ENCODE measurements at regions not wholly inside any gene's neighbourhood (a gene's known extent, or its start where the extent isn't known, plus 50 kb on each side); places are given as distances from the start of the nearest gene placed in this dataset.

- no peak for DNase-seq (ENCODE audit: low spot score)
Observed at GRCh38 chr18:78647018-78647417, 332.6 kb upstream of the SALL3 start.

- DNase-seq (ENCODE audit: low spot score), result no peak
Observed at GRCh38 chr18:78649421-78649820, 330.2 kb upstream of the SALL3 start.

GRCh38 chr18:78650926-78651325 is 328.7 kb upstream of the SALL3 start:
- no peak for DNase-seq (ENCODE audit: low spot score)

- DNase-seq (ENCODE audit: low spot score), result no peak
Observed at GRCh38 chr18:78652001-78652545, 327.5 kb upstream of the SALL3 start.

- no peak for DNase-seq (ENCODE audit: low spot score)
Observed at GRCh38 chr18:78655921-78656320, 323.7 kb upstream of the SALL3 start.

- no peak for DNase-seq (ENCODE audit: low spot score)
Observed at GRCh38 chr18:78656346-78656925, 323.2 kb upstream of the SALL3 start.

- DNase-seq (ENCODE audit: low spot score), result no peak
Observed at GRCh38 chr18:78658531-78658930, 321.1 kb upstream of the SALL3 start.

GRCh38 chr18:78659057-78659456 is 320.6 kb upstream of the SALL3 start:
- no peak for DNase-seq (ENCODE audit: low spot score)

GRCh38 chr18:78659748-78660147 is 319.9 kb upstream of the SALL3 start:
- DNase-seq (ENCODE audit: low spot score), result no peak

- no peak for DNase-seq (ENCODE audit: low spot score)
Observed at GRCh38 chr18:78660311-78660710, 319.3 kb upstream of the SALL3 start.

GRCh38 chr18:78661316-78661715 is 318.3 kb upstream of the SALL3 start:
- DNase-seq (ENCODE audit: low spot score), result no peak

- no peak for DNase-seq (ENCODE audit: low spot score)
Observed at GRCh38 chr18:78662879-78663278, 316.7 kb upstream of the SALL3 start.

GRCh38 chr18:78664048-78664447 is 315.6 kb upstream of the SALL3 start:
- DNase-seq (ENCODE audit: low spot score), result no peak

- no peak for DNase-seq (ENCODE audit: low spot score)
Observed at GRCh38 chr18:78664848-78665247, 314.8 kb upstream of the SALL3 start.

GRCh38 chr18:78665644-78666043 is 314.0 kb upstream of the SALL3 start:
- no peak for DNase-seq (ENCODE audit: low spot score)

GRCh38 chr18:78666666-78667335 is 312.8 kb upstream of the SALL3 start:
- no peak for DNase-seq (ENCODE audit: low spot score)

- no peak for DNase-seq (ENCODE audit: low spot score)
Observed at GRCh38 chr18:78670778-78671391, 308.7 kb upstream of the SALL3 start.

GRCh38 chr18:78671551-78671950 is 308.1 kb upstream of the SALL3 start:
- DNase-seq (ENCODE audit: low spot score), result no peak

GRCh38 chr18:78672862-78673446 is 306.7 kb upstream of the SALL3 start:
- no peak for DNase-seq (ENCODE audit: low spot score)

GRCh38 chr18:78673516-78674321 is 305.9 kb upstream of the SALL3 start:
- no peak for DNase-seq (ENCODE audit: low spot score)

- DNase-seq (ENCODE audit: low spot score), result no peak
Observed at GRCh38 chr18:78675231-78675630, 304.4 kb upstream of the SALL3 start.

Measured in H4 (cell line).